Nephron progenitor cell (in vitro differentiated cells): ENCODE measurements at regions not wholly inside any gene's neighbourhood (a gene's known extent, or its start where the extent isn't known, plus 50 kb on each side); places are given as distances from the start of the nearest gene placed in this dataset.

Source experiments
- DNase-seq: peaks from one replicate; pipeline ENCODE4 v3.0.0; 2021
- H3K27ac Mint-ChIP-seq: 2 replicates; pipeline ENCODE4 v1.8.0; 2021; ENCODE audit warnings: mild to moderate bottlenecking, moderate library complexity, mixed read lengths
- H3K27me3 Mint-ChIP-seq: 2 replicates; pipeline ENCODE4 v1.8.0; 2021; ENCODE audit warnings: mild to moderate bottlenecking, low read depth, mixed read lengths; ENCODE audit not compliant: poor library complexity
- H3K36me3 Mint-ChIP-seq: 2 replicates; pipeline ENCODE4 v1.8.0; 2021; ENCODE audit warnings: low read depth, mixed read lengths
- H3K4me1 Mint-ChIP-seq: 2 replicates; pipeline ENCODE4 v1.8.0; 2021; ENCODE audit warnings: mixed read lengths
- H3K4me3 Mint-ChIP-seq: 2 replicates; pipeline ENCODE4 v1.8.0; 2021; ENCODE audit warnings: mild to moderate bottlenecking, moderate library complexity, mixed read lengths
- H3K9me3 Mint-ChIP-seq: 2 replicates; pipeline ENCODE4 v1.8.0; 2021; ENCODE audit warnings: mild to moderate bottlenecking, moderate library complexity, mixed read lengths
- CTCF ChIP-seq: fragments of 200-600 bp; sonication (generic); IDR thresholded peaks from 2 replicates; pipeline ENCODE4 v1.5.0; 2021; ENCODE audit warnings: antibody characterized with exemption

- Mint-ChIP-seq H3K4me1 (no peaks in the 10 kb centered on the region), H3K4me3 (no peak overlapping the region), H3K27me3 (peaks cover 3% of the 10 kb centered on the region), H3K9me3 (no peaks in the 10 kb centered on the region), H3K36me3 (no peaks in the 10 kb centered on the region), H3K27ac (no peak overlapping the region)
- DNase-seq: no peak
- TF ChIP-seq CTCF: no peak
Measured at GRCh38 chr5:16233730-16234129, 54.1 kb upstream of the MARCHF11 start.

GRCh38 chr5:16229357-16229940 is 49.9 kb upstream of the MARCHF11 start:
- Mint-ChIP-seq H3K27me3 (no peaks in the 10 kb centered on the region), H3K4me1 (no peaks in the 10 kb centered on the region), H3K9me3 (no peaks in the 10 kb centered on the region), H3K27ac (no peak overlapping the region), H3K4me3 (no peak overlapping the region), H3K36me3 (no peaks in the 10 kb centered on the region)
- TF ChIP-seq CTCF: no peak
- DNase-seq: no peak
